ENCODE measurements at regions not wholly inside any gene's neighbourhood (a gene's known extent, or its start where the extent isn't known, plus 50 kb on each side); places are given as distances from the start of the nearest gene placed in this dataset.

DNA sequence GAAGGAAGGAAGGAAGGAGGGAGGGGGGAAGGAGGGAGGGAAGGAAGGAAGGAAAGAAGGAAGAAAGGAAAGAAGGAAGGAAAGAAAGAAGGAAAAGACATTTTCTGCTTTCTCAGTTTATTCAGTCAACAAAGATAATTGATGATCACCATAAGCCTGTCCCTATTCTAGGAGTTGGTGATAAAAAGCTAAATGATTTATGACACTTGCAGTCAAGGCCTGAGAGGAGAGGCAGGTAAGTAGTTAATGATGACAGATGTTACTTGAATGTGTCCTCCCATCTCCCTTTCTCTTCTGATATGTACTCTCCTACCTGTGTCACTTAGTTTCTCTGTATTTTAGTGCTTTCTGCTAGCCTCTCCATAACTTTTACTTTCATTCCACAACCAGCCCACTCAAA, 141.3 kb downstream of the SLITRK6 start:
- no peak overlapping the region for H3K4me3 ChIP-seq (ENCODE audit: low read depth, low read length)
- no peak for DNase-seq (ENCODE audit: low read depth)

DNA sequence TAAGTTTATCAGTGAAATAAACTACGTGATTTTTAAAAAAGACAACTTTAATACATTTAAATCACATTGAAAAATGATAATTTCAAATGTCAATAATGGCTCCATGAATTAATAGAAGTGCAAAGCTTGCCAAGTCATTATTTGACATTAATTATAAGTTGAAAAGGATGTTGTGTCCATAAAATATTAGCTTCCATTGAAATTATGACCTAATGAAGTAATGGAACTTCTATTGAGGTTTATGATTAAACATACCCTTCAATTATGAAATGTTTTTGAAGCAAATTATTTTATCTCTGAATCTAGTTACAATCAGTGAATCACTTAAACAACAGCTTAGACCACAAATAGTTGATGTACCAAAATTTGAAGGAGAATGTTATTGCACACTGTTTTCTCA, 144.2 kb downstream of the SLITRK6 start:
- TF ChIP-seq, protein P1, sequence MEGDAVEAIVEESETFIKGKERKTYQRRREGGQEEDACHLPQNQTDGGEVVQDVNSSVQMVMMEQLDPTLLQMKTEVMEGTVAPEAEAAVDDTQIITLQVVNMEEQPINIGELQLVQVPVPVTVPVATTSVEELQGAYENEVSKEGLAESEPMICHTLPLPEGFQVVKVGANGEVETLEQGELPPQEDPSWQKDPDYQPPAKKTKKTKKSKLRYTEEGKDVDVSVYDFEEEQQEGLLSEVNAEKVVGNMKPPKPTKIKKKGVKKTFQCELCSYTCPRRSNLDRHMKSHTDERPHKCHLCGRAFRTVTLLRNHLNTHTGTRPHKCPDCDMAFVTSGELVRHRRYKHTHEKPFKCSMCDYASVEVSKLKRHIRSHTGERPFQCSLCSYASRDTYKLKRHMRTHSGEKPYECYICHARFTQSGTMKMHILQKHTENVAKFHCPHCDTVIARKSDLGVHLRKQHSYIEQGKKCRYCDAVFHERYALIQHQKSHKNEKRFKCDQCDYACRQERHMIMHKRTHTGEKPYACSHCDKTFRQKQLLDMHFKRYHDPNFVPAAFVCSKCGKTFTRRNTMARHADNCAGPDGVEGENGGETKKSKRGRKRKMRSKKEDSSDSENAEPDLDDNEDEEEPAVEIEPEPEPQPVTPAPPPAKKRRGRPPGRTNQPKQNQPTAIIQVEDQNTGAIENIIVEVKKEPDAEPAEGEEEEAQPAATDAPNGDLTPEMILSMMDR (IDR thresholded peaks at IDR 0.05; ENCODE audit: control insufficient read depth, extremely low read depth, insufficient read depth), result no peak
- DNase-seq (ENCODE audit: low read depth), result no peak
- no peak overlapping the region for H3K4me3 ChIP-seq (ENCODE audit: low read depth, low read length)

More for the DNA sequence above, 141.3 kb downstream of the SLITRK6 start:
- TF ChIP-seq, protein P1 (IDR thresholded peaks at IDR 0.05; ENCODE audit: control insufficient read depth, extremely low read depth, insufficient read depth), result no peak

DNA sequence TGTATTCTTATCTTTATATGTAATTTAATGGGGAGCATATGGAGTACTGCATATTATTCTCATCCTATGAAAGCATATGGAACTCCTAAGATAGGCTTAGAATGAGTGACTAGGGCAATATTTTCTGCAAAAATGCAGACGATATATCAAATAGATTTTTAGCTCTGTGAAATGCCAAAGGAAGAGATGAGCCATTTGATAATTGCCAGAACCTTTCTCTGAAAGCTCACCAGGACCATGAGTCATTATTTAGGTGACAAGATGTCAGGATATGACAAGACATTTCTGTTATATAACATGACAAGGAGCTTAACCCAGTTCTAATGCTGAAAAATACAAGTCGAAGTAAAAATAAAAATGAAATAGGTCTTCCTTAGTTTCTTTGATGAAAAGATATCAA, 145.0 kb downstream of the SLITRK6 start:
- no peak for DNase-seq (ENCODE audit: low read depth)
- TF ChIP-seq, protein P1 (IDR thresholded peaks at IDR 0.05; ENCODE audit: control insufficient read depth, extremely low read depth, insufficient read depth), result no peak
- no peak overlapping the region for H3K4me3 ChIP-seq (ENCODE audit: low read depth, low read length)

DNA sequence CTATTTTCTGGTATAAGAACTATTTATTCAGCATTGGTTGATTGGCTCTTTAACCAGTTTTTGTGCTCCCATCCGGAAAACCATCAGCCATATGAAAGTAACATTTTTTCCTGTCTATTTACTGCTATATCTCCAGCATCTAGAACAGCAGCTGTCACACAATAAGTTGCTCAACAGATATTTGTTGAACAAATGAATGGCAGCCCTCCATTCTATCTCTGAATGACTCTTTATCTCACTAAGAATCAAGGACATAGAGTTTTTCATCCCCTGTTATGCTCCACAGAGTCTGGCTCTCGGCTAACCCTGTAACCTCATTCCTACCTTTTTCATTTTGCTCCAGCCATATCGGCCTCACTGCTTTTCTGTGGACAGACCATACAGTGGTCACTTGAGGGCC, 145.5 kb downstream of the SLITRK6 start:
- no peak overlapping the region for H3K4me3 ChIP-seq (ENCODE audit: low read depth, low read length)
- TF ChIP-seq, protein P1 (IDR thresholded peaks at IDR 0.05; ENCODE audit: control insufficient read depth, extremely low read depth, insufficient read depth), result no peak
- peak; percentile 43 for DNase-seq (ENCODE audit: low read depth)

DNA sequence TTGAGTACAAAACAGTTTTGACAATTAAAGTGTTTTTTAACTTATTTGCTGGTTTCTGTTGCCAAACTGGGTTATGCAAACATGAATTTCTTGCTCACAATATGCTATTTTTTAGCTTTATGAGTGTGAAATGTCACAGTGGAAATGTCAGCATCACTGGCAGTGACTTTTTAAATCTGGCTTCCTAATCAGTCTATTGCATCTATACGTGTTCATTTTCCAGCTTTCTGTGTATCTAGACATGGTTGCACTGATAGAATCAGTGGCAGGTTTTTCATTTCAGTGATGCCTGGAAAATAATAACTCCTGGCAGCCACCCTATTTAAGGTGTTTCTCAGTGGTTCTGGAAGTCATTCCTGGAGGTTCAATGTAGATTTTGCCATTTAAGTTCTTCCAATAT, 146.7 kb downstream of the SLITRK6 start:
- H3K4me3 ChIP-seq (ENCODE audit: low read depth, low read length), result no peak overlapping the region
- DNase-seq (ENCODE audit: low read depth), result no peak
- TF ChIP-seq, protein P1 (IDR thresholded peaks at IDR 0.05; ENCODE audit: control insufficient read depth, extremely low read depth, insufficient read depth), result no peak

DNA sequence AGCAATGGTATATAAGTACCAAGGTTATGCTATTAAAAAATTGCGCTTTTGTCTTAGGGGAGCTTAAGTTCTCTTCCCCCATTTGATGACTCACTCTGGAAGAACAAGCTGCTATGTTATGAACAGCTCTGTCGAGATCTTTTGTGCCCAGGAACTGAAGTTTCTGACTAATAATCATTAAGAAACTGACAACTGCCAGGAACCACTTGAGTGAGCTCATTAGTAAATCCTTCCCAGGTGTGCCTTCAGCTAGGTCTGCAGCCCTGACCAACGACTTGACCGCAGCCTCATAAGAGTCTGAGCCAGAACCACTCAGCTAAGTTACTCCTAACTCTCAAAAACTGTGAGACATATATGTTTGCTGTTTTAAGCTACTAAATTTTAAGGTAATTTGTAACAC, 147.8 kb downstream of the SLITRK6 start:
- H3K4me3 ChIP-seq (ENCODE audit: low read depth, low read length), result no peak overlapping the region
- TF ChIP-seq, protein P1 (IDR thresholded peaks at IDR 0.05; ENCODE audit: control insufficient read depth, extremely low read depth, insufficient read depth), result no peak
- no peak for DNase-seq (ENCODE audit: low read depth)

DNA sequence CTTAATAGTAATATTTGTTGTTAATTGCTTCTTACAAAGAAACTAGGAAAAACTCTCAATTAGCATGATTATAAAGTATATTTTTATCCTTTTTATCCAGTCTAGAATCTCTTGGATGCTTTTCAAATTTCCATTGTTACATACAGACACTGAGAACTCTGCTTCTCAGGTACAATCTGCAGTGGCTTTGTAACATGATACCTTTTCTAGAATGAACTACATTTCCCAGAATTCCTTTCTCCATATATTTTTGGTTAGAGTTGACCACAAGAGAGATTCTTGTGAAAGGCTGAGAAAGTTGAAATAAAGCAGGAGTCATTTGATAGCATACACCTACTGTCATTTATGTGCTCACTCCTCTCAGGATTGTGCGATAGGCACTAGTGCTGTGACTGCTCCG, 148.6 kb downstream of the SLITRK6 start:
- TF ChIP-seq, protein P1 (IDR thresholded peaks at IDR 0.05; ENCODE audit: control insufficient read depth, extremely low read depth, insufficient read depth), result no peak
- H3K4me3 ChIP-seq (ENCODE audit: low read depth, low read length), result no peak overlapping the region
- DNase-seq (ENCODE audit: low read depth), result no peak

Data from LNCaP clone FGC (cell line).